SJSA1 (cell line): ENCODE measurements at regions not wholly inside any gene's neighbourhood (a gene's known extent, or its start where the extent isn't known, plus 50 kb on each side); places are given as distances from the start of the nearest gene placed in this dataset.
"Not testable (repeated sequence)": the region's sequence is repeated elsewhere in the genome, so short reads cannot be mapped to it uniquely, and the experiment has no call there.

ENCODE experiments used
- DNase-seq, 2 experiments: peaks; one replicate each; pipeline ENCODE4 v3.0.0-alpha.2; 2015 to 2020; ENCODE audit warnings: low spot score in 2 of 2, low read depth in 1 of 2
- H3K27ac ChIP-seq: fragments of 250-450 bp; sonication (Bioruptor Pico); 2 replicates; pipeline ENCODE4 v1.5.1; 2020; ENCODE audit warnings: mild to moderate bottlenecking, moderate library complexity
- H3K27me3 ChIP-seq: fragments of 250-450 bp; sonication (Bioruptor Pico); replicated peaks from 2 replicates; pipeline ENCODE4 v1.5.1; 2020; ENCODE audit warnings: mild to moderate bottlenecking, moderate library complexity
- H3K36me3 ChIP-seq: fragments of 250-450 bp; sonication (Bioruptor Pico); 2 replicates; pipeline ENCODE4 v1.5.1; 2020; ENCODE audit warnings: mild to moderate bottlenecking
- H3K4me1 ChIP-seq: fragments of 250-450 bp; sonication (Bioruptor Pico); replicated peaks from 2 replicates; pipeline ENCODE4 v1.6.1; 2021; ENCODE audit warnings: mild to moderate bottlenecking
- H3K4me3 ChIP-seq: fragments of 250-450 bp; sonication (Bioruptor Pico); 2 replicates; pipeline ENCODE4 v1.5.1; 2020; ENCODE audit warnings: mild to moderate bottlenecking
- H3K9me3 ChIP-seq: fragments of 250-450 bp; sonication (Bioruptor Pico); replicated peaks from 2 replicates; pipeline ENCODE4 v1.5.1; 2020; ENCODE audit warnings: mild to moderate bottlenecking

DNA sequence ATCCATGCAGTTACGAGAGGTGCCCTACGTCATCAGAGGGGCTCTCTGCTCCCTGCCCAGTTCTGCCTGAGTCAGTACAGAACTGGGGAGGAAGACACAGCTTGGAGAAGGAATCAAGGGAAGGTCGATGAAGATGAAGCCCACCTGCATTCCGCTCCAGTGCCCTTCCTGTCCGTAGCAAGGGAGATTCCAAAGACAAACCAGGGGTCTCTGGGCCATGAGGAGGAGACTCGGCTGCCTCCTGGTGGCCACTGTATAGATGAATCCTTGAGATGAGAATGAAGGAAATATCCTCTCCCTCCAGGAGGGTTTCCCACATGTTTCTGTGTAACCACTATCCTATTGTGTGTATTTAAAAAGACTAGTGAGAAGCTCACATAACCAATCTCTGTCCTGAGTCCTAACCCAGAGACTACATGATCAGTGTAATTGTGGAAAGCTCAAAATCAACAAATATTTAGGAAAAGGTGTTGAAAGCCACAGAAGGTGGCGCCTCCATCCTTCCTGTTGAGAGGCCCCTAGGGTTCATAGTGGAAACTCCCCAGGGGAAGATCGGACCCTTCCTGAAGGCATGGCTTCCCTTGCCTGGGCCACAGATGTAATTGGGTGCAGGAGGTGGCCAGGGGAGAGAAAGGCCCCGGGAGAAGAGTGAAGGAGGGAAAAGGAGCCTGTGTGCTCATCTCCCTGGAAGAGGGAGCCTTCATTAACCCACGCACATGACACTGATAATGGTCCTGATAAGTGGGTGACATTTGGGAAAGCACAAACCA lies 67.0 kb upstream of the LYZL2 start:
- H3K36me3 ChIP-seq, DNase-seq, H3K4me3 ChIP-seq, H3K9me3 ChIP-seq, H3K27me3 ChIP-seq, H3K27ac ChIP-seq: not testable (repeated sequence)
- peaks cover 15% of the 10 kb centered on the region for H3K4me1 ChIP-seq

GRCh38 chr10:30695481-30696236 lies 66.1 kb upstream of the LYZL2 start:
- DNase-seq: peak; percentile 62 to 73
- H3K27ac ChIP-seq: not testable (repeated sequence)

GRCh38 chr10:30694518-30695228 lies 65.1 kb upstream of the LYZL2 start:
- no peak overlapping the region for H3K27ac ChIP-seq
- H3K36me3 ChIP-seq: no peaks in the 10 kb centered on the region
- H3K4me3 ChIP-seq: no peak overlapping the region
- no peaks in the 10 kb centered on the region; the same call in 1 of the 2 replicates for H3K27me3 ChIP-seq
- H3K9me3 ChIP-seq: no peaks in the 10 kb centered on the region
- DNase-seq: no peak
- peaks cover 12% of the 10 kb centered on the region for H3K4me1 ChIP-seq

More at GRCh38 chr10:30695481-30696236, 66.1 kb upstream of the LYZL2 start:
- H3K4me3 ChIP-seq, H3K36me3 ChIP-seq, H3K9me3 ChIP-seq, H3K27me3 ChIP-seq: not testable (repeated sequence)
- H3K4me1 ChIP-seq: peaks cover 12% of the 10 kb centered on the region

GRCh38 chr10:30691639-30692015 lies 62.1 kb upstream of the LYZL2 start:
- Histone ChIP-seq H3K27ac (no peak overlapping the region), H3K4me3 (no peak overlapping the region), H3K36me3 (no peaks in the 10 kb centered on the region), H3K27me3 (peaks cover under 1% of the 10 kb centered on the region; the same call in 1 of the 2 replicates), H3K4me1 (peaks cover 12% of the 10 kb centered on the region), H3K9me3 (no peaks in the 10 kb centered on the region)
- no peak for DNase-seq

- H3K36me3 ChIP-seq, H3K9me3 ChIP-seq, H3K27me3 ChIP-seq, H3K27ac ChIP-seq, H3K4me1 ChIP-seq, H3K4me3 ChIP-seq, DNase-seq: not testable (repeated sequence)
Observed at GRCh38 chr10:30690948-30691638, 61.5 kb upstream of the LYZL2 start.

- no peak overlapping the region for H3K27ac ChIP-seq
- no peak overlapping the region for H3K4me3 ChIP-seq
- no peaks in the 10 kb centered on the region for H3K4me1 ChIP-seq
- peaks cover 6% of the 10 kb centered on the region; the same call in 1 of the 2 replicates for H3K27me3 ChIP-seq
- no peak for DNase-seq
- no peaks in the 10 kb centered on the region for H3K9me3 ChIP-seq
- no peaks in the 10 kb centered on the region for H3K36me3 ChIP-seq
Observed at GRCh38 chr10:30688456-30688855, 58.9 kb upstream of the LYZL2 start.

DNA sequence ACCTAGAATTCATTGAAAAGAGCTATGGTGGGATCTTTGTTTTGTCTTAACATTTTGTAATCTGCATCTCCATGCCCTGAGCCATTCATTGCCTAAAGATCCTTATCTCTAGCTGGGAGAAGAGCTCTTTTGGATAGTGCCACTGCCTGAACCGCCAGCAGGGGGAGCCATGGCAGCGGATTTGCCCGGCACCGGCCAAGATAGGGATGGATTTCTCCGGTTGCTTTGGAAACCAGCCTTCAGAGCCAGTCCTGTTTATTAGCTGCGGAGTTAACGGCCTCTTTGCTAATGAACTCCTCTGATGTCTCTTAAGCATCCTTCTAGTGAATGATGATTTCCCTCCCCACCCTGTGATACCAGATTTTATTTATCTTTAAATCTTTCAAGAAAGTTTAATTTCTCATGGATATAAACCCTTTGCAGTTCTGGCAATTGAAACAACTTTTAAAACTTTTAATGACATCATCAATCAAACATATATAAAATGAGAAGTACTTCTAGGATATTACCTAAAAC lies 58.2 kb upstream of the LYZL2 start:
- no peaks in the 10 kb centered on the region for H3K4me1 ChIP-seq
- H3K27ac ChIP-seq: no peak overlapping the region
- H3K4me3 ChIP-seq: no peak overlapping the region
- H3K36me3 ChIP-seq: no peaks in the 10 kb centered on the region
- no peaks in the 10 kb centered on the region for H3K9me3 ChIP-seq
- DNase-seq: peak; percentile 65 to 81
- H3K27me3 ChIP-seq: peaks cover 6% of the 10 kb centered on the region; the same call in 1 of the 2 replicates

DNA sequence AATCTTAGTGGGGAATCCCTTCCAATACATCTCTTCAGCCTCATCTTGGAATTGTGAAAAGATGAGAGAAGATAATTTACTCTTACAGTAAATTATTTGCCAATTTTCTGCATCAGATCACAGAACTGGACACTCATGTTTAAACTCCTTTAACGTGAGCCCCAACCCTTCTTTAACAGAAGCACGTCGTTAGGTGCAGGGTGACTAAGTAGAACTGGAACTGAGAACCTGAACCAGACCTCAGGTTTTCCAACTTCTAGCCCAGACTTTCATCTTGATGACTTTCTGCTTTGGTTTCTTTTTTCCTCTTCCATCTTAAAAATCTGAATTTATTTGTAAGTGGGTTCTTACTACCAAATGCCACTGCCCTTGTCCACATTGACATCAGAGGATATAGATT lies 57.2 kb upstream of the LYZL2 start:
- Histone ChIP-seq H3K9me3 (no peaks in the 10 kb centered on the region), H3K27me3 (peaks cover 6% of the 10 kb centered on the region; the same call in 1 of the 2 replicates), H3K27ac (no peak overlapping the region), H3K36me3 (no peaks in the 10 kb centered on the region), H3K4me3 (no peak overlapping the region), H3K4me1 (peaks cover 6% of the 10 kb centered on the region)
- DNase-seq: no peak

DNA sequence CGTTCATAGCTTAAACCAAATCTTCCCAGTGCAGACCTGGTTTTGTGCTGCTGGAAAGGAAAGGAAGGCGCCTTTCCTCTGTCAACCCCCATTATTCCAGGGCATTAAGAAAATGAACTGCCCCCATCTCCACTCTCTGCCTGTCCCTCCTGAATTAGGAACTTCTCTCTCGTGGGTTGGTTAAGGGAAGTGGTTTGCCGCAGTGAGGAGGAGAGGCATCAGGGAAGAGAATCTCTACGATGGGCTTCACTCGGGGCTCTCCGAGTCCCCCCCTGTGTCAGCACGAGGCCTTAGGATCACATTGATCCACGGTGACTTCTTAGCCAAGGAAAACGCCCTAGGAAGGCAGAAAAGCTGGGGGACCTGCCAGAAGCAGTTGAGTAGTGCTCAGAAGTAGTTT lies 53.9 kb upstream of the LYZL2 start:
- no peak for DNase-seq
- Histone ChIP-seq H3K9me3 (no peaks in the 10 kb centered on the region), H3K27ac (no peak overlapping the region), H3K27me3 (0 out of 2 replicates have a peak, but pooled peaks cover 6% of the 10 kb centered on the region), H3K4me1 (peaks cover 8% of the 10 kb centered on the region), H3K4me3 (no peak overlapping the region), H3K36me3 (no peaks in the 10 kb centered on the region)

DNA sequence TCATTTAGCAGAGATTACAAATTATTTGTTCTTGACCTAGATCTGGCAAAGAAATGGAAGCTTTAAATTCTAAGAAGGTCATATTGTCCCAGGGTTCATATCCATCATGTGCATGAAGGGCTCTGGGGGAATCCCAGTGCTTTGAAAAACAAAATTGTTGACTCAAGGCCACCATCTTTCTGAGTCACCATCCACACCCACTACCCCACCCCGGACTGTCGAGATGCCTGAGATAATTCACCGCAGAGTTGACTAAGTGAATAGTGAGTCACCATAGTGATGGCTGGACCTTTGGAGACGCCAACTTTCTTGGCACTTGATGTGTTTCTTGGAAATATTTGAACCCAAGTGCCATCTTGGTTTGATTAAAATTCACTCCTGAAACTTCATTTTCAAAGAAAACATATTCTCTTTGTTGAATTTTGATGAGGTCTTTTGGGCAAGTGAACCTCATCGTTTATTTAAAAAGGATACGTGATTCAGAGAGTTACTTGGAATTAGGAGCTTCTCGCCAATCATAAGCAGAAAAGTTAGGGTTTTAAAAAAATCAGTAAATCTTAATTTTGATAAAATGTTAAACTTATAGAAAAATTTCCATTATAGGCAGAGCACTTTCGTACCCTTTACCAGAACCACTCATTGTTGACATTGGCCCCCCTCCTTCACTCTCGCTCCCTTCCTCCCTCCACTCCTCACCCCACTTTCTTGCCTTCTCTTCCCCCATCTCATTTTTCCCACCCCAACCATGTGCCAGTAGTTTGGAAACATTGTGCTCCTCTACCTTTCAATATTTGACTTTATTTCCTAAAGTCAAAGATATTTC lies 53.0 kb upstream of the LYZL2 start:
- H3K36me3 ChIP-seq, H3K4me1 ChIP-seq, H3K9me3 ChIP-seq, H3K27me3 ChIP-seq, H3K4me3 ChIP-seq, H3K27ac ChIP-seq: not testable (repeated sequence)
- peak; percentile 84 to 92 for DNase-seq

DNA sequence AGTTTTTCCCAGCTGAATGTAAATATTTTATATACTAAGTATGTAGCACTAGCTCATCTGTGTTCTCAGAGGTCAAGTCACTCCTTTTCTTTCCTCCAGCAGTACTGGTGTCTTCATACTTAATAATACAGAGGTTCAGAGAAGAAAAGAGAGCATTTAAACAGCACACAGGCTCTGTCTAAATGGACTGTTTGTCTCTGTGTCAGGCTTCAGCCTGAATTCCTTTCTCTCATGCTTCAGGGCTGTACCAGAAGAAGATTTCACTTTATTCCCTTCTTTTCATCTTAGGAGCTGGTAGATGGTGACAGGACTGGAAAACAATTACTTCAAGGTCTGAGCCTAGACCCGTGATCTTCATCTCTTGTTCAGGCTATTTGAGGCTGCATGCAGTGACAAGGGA lies 51.4 kb upstream of the LYZL2 start:
- Histone ChIP-seq H3K27ac (no peak overlapping the region), H3K27me3 (no peaks in the 10 kb centered on the region), H3K4me1 (peaks cover 8% of the 10 kb centered on the region), H3K9me3 (no peaks in the 10 kb centered on the region), H3K36me3 (no peaks in the 10 kb centered on the region), H3K4me3 (no peak overlapping the region)
- no peak for DNase-seq
